Transverse colon (tissue), 3 donors: ENCODE measurements at regions not wholly inside any gene's neighbourhood (a gene's known extent, or its start where the extent isn't known, plus 50 kb on each side); places are given as distances from the start of the nearest gene placed in this dataset.

Experiments used
- CTCF ChIP-seq, 5 experiments: fragments of 200-600 bp in 3 of 5; fragments of 450-650 bp in 2 of 5; sonication (generic) in 3 of 5; IDR thresholded peaks; 1 replicate in 2 of 5; 2 replicates in 3 of 5; pipeline ENCODE4 v1.5.1; 2016 to 2017; ENCODE audit warnings: antibody characterized with exemption in 5 of 5, inconsistent platforms in 3 of 5, mild to moderate bottlenecking in 2 of 5, moderate library complexity in 1 of 5
- EP300 ChIP-seq: sonication (generic); formaldehyde crosslinking; IDR thresholded peaks from one replicate; pipeline ENCODE4 v1.6.1; 2017; ENCODE audit warnings: antibody characterized with exemption, low read depth
- POLR2A ChIP-seq: fragments of 450-650 bp; IDR thresholded peaks from one replicate; pipeline ENCODE4 v1.6.1; 2016; ENCODE audit warnings: antibody characterized with exemption, mild to moderate bottlenecking, moderate library complexity

DNA sequence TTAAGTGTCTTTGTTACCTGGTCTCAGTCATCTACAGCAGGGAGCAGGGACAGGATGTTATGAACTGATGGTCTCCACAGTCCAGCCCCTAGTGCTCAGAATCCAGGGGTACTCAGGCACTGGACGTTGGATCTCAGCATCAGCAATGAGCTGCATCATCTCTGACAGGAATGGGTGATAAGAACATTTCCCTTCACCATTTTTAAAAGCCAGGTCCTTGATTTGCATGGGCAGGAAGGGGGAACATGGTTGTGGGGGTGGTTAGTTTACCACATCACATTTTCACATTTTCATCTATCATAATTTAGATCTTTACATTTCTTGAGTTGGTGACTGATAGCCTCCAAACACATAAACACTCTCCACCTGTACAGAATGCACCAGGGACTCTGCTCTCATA lies 427.8 kb upstream of the NPVF start:
- no peak for TF ChIP-seq CTCF (IDR thresholded peaks at IDR 0.05)
- no peak for TF ChIP-seq POLR2A
- TF ChIP-seq EP300 = no peak
